Trophoblast cell (in vitro differentiated cells and primary cell): ENCODE measurements at regions not wholly inside any gene's neighbourhood (a gene's known extent, or its start where the extent isn't known, plus 50 kb on each side); places are given as distances from the start of the nearest gene placed in this dataset.

Experiments
- DNase-seq, 2 donors: peaks; one replicate each; pipeline ENCODE4 v3.0.0-alpha.2; 2016
- H2AFZ ChIP-seq: 2 replicates; pipeline ENCODE4 v1.6.1; 2013; ENCODE audit warnings: low read length, moderate library complexity, mild to moderate bottlenecking; ENCODE audit not compliant: insufficient read depth, poor library complexity
- H2AK5ac ChIP-seq: 2 replicates; pipeline ENCODE4 v1.6.1; 2013; ENCODE audit warnings: mild to moderate bottlenecking, low read length
- H2BK120ac ChIP-seq: 2 replicates; pipeline ENCODE4 v1.6.1; 2013; ENCODE audit warnings: low read length, mild to moderate bottlenecking, moderate library complexity; ENCODE audit not compliant: insufficient read depth, poor library complexity
- H2BK12ac ChIP-seq: 2 replicates; pipeline ENCODE4 v1.6.1; 2013; ENCODE audit warnings: mild to moderate bottlenecking, low read length, moderate library complexity
- H2BK5ac ChIP-seq: 2 replicates; pipeline ENCODE4 v1.6.1; 2013; ENCODE audit warnings: low read length, low read depth, moderate library complexity, mild to moderate bottlenecking; ENCODE audit not compliant: poor library complexity
- H3K14ac ChIP-seq: 2 replicates; pipeline ENCODE4 v1.6.1; 2013; ENCODE audit warnings: mild to moderate bottlenecking, low read length
- H3K18ac ChIP-seq: 2 replicates; pipeline ENCODE4 v1.6.1; 2013; ENCODE audit warnings: mild to moderate bottlenecking, low read length
- H3K23ac ChIP-seq: 2 replicates; pipeline ENCODE4 v1.6.1; 2013; ENCODE audit warnings: low read length
- H3K27ac ChIP-seq: 2 replicates; pipeline ENCODE4 v1.5.1; 2013; ENCODE audit warnings: low read depth, mild to moderate bottlenecking, inconsistent platforms, low read length, moderate library complexity
- H3K27me3 ChIP-seq: 2 replicates; pipeline ENCODE4 v1.6.1; 2013; ENCODE audit warnings: inconsistent platforms, mild to moderate bottlenecking, low read length, moderate library complexity; ENCODE audit not compliant: insufficient read depth
- H3K36me3 ChIP-seq, 2 experiments: 1 replicate in 1 of 2; 2 replicates in 1 of 2; pipeline ENCODE4 v1.6.1; 2013; ENCODE audit warnings: low read length in 2 of 2, mild to moderate bottlenecking in 2 of 2, moderate library complexity in 1 of 2; ENCODE audit not compliant: insufficient read depth in 2 of 2, control insufficient read depth in 1 of 2
- H3K4ac ChIP-seq: 2 replicates; pipeline ENCODE4 v1.6.1; 2013; ENCODE audit warnings: low read depth, mild to moderate bottlenecking, low read length, moderate library complexity
- H3K4me1 ChIP-seq, 2 experiments: 1 replicate in 1 of 2; 2 replicates in 1 of 2; pipeline ENCODE4 v1.6.1; 2013; ENCODE audit warnings: low read length in 2 of 2, mild to moderate bottlenecking in 2 of 2, moderate library complexity in 1 of 2; ENCODE audit not compliant: insufficient read depth in 2 of 2, control insufficient read depth in 1 of 2
- H3K4me2 ChIP-seq: 2 replicates; pipeline ENCODE4 v1.6.1; 2013; ENCODE audit warnings: inconsistent platforms, mild to moderate bottlenecking, low read length, moderate library complexity
- H3K4me3 ChIP-seq: 2 replicates; pipeline ENCODE4 v1.5.1; 2013; ENCODE audit warnings: mild to moderate bottlenecking, low read depth, low read length, inconsistent platforms
- H3K79me1 ChIP-seq: one replicate; pipeline ENCODE4 v1.6.1; 2013; ENCODE audit warnings: low read length
- H3K79me2 ChIP-seq: 2 replicates; pipeline ENCODE4 v1.6.1; 2013; ENCODE audit warnings: low read length, mild to moderate bottlenecking; ENCODE audit not compliant: control insufficient read depth, insufficient read depth, poor library complexity
- H3K9ac ChIP-seq: 2 replicates; pipeline ENCODE4 v1.6.1; 2013; ENCODE audit warnings: mild to moderate bottlenecking, low read length
- H3K9me3 ChIP-seq: 2 replicates; pipeline ENCODE4 v1.6.1; 2013; ENCODE audit warnings: low read depth, mild to moderate bottlenecking, control low read depth, inconsistent platforms, low read length; ENCODE audit not compliant: insufficient read depth
- H4K12ac ChIP-seq: 2 replicates; pipeline ENCODE4 v1.6.1; 2013; ENCODE audit warnings: low read depth, mild to moderate bottlenecking, low read length, moderate library complexity
- H4K8ac ChIP-seq: 2 replicates; pipeline ENCODE4 v1.6.1; 2013; ENCODE audit warnings: low read depth, mild to moderate bottlenecking, low read length, moderate library complexity
- H4K91ac ChIP-seq: one replicate; pipeline ENCODE4 v1.6.1; 2013; ENCODE audit warnings: low read depth, mild to moderate bottlenecking, low read length, moderate library complexity
- WGBS: extraction: QIAGEN DNeasy Blood & Tissue Kit; methylation state at CpG from one replicate; pipeline ENCODE4 v1.1.7; 2013; ENCODE audit warnings: missing lambda C conversion rate; ENCODE audit not compliant: insufficient read length, insufficient coverage; ENCODE audit errors: extremely low coverage; 5-methylcytosine and 5-hydroxymethylcytosine counted together

- Histone ChIP-seq H4K8ac (no peak overlapping the region), H3K18ac (no peak overlapping the region)
These were observed 87.6 kb upstream of the SPOPL start for GRCh38 chr2:138414014-138414413.

GRCh38 chr2:138415985-138416384 is 85.6 kb upstream of the SPOPL start:
- Histone ChIP-seq H3K4ac (no peak overlapping the region), H3K14ac (no peak overlapping the region), H2AK5ac (no peak overlapping the region), H2AFZ (no peak overlapping the region), H3K9me3 (no peaks in the 10 kb centered on the region), H4K12ac (no peak overlapping the region), H3K79me1 (peaks cover 4% of the 10 kb centered on the region), H2BK12ac (no peak overlapping the region), H3K4me1 (no peaks in the 10 kb centered on the region), H3K9ac (no peak overlapping the region), H3K36me3 (peaks cover 0 to 2% of the 10 kb centered on the region in 2 experiments), H2BK5ac (no peak overlapping the region), H3K27ac (no peak overlapping the region), H2BK120ac (no peak overlapping the region), H4K8ac (no peak overlapping the region), H3K23ac (no peak overlapping the region), H3K4me3 (no peak overlapping the region), H3K27me3 (no peaks in the 10 kb centered on the region), H4K91ac (no peak overlapping the region), H3K79me2 (no peaks in the 10 kb centered on the region), H3K18ac (no peak overlapping the region), H3K4me2 (no peak overlapping the region)
- DNase-seq, result no peak
- WGBS, result no CpG with 5 or more reads among the region's 5 CpGs

More at GRCh38 chr2:138414014-138414413, 87.6 kb upstream of the SPOPL start:
- H3K27me3 ChIP-seq, result no peaks in the 10 kb centered on the region
- no peak overlapping the region for H2BK120ac ChIP-seq
- no peak overlapping the region for H3K4me3 ChIP-seq
- no peak overlapping the region for H3K4me2 ChIP-seq
- H3K79me2 ChIP-seq, result no peaks in the 10 kb centered on the region
- H3K4me1 ChIP-seq, result no peaks in the 10 kb centered on the region
- no peaks in the 10 kb centered on the region for H3K9me3 ChIP-seq
- no CpG with 5 or more reads among the region's 1 CpG for WGBS
- H2BK12ac ChIP-seq, result no peak overlapping the region
- H4K12ac ChIP-seq, result no peak overlapping the region
- H4K91ac ChIP-seq, result no peak overlapping the region
- H2AFZ ChIP-seq, result no peak overlapping the region
- peaks cover 0 to 2% of the 10 kb centered on the region in 2 experiments for H3K36me3 ChIP-seq
- H3K23ac ChIP-seq, result no peak overlapping the region
- no peak overlapping the region for H2AK5ac ChIP-seq
- H3K27ac ChIP-seq, result no peak overlapping the region
- H3K4ac ChIP-seq, result no peak overlapping the region
- H3K14ac ChIP-seq, result no peak overlapping the region
- H2BK5ac ChIP-seq, result no peak overlapping the region
- H3K9ac ChIP-seq, result no peak overlapping the region
- no peaks in the 10 kb centered on the region for H3K79me1 ChIP-seq
- no peak for DNase-seq

- Histone ChIP-seq H3K36me3 (peaks cover 0 to 2% of the 10 kb centered on the region in 2 experiments), H3K4ac (no peak overlapping the region), H3K9me3 (no peaks in the 10 kb centered on the region), H3K9ac (no peak overlapping the region), H2BK12ac (no peak overlapping the region), H3K79me1 (peaks cover 7% of the 10 kb centered on the region), H3K23ac (no peak overlapping the region), H2BK5ac (no peak overlapping the region), H4K8ac (no peak overlapping the region), H3K18ac (no peak overlapping the region), H3K4me1 (peaks cover 3 to 4% of the 10 kb centered on the region in 2 experiments), H4K91ac (no peak overlapping the region), H3K4me3 (no peak overlapping the region), H3K14ac (no peak overlapping the region), H3K27me3 (no peaks in the 10 kb centered on the region), H4K12ac (no peak overlapping the region), H2AFZ (no peak overlapping the region), H2BK120ac (no peak overlapping the region), H3K4me2 (no peak overlapping the region), H2AK5ac (no peak overlapping the region), H3K79me2 (no peaks in the 10 kb centered on the region), H3K27ac (no peak overlapping the region)
- no CpG with 5 or more reads among the region's 2 CpGs for WGBS
- no peak for DNase-seq
These were observed 83.1 kb upstream of the SPOPL start for GRCh38 chr2:138418453-138418852.

- H3K18ac ChIP-seq, result no peak overlapping the region
- no peak overlapping the region for H4K91ac ChIP-seq
- H3K36me3 ChIP-seq, result peaks cover 2% of the 10 kb centered on the region in 2 experiments
- peak; percentile 17 to 87 for DNase-seq
- WGBS, result no CpG with 5 or more reads among the region's 3 CpGs
- H4K8ac ChIP-seq, result no peak overlapping the region
- H3K4me1 ChIP-seq, result peaks cover 5 to 6% of the 10 kb centered on the region in 2 experiments
- H3K27ac ChIP-seq, result peak overlapping the region; percentile 79
- no peak overlapping the region for H3K23ac ChIP-seq
- H3K27me3 ChIP-seq, result no peaks in the 10 kb centered on the region
- H4K12ac ChIP-seq, result no peak overlapping the region
- no peak overlapping the region for H2AFZ ChIP-seq
- peak overlapping the region; percentile 77 for H2BK5ac ChIP-seq
- H2BK120ac ChIP-seq, result peak overlapping the region; percentile 83
- peak overlapping the region; percentile 62 for H3K4ac ChIP-seq
- no peak overlapping the region for H3K4me2 ChIP-seq
- H3K4me3 ChIP-seq, result no peak overlapping the region
- peaks cover 12% of the 10 kb centered on the region for H3K79me1 ChIP-seq
- H2BK12ac ChIP-seq, result peak overlapping the region; percentile 30
- no peak overlapping the region for H3K9ac ChIP-seq
- H3K14ac ChIP-seq, result no peak overlapping the region
- peaks cover 2% of the 10 kb centered on the region for H3K9me3 ChIP-seq
- no peak overlapping the region for H2AK5ac ChIP-seq
- no peaks in the 10 kb centered on the region for H3K79me2 ChIP-seq
These were observed 80.1 kb upstream of the SPOPL start for GRCh38 chr2:138421315-138421970.
